GM23248 (cell line): ENCODE measurements at regions not wholly inside any gene's neighbourhood (a gene's known extent, or its start where the extent isn't known, plus 50 kb on each side); places are given as distances from the start of the nearest gene placed in this dataset.

Experiments
- DNase-seq: peaks from one replicate; pipeline ENCODE4 v3.0.0-alpha.2; 2015
- H2AFZ ChIP-seq: fragments of 200-600 bp; sonication (generic); 2 replicates; pipeline ENCODE4 v1.6.1; 2016; ENCODE audit warnings: antibody characterized with exemption
- H3F3A ChIP-seq: fragments of 200-600 bp; sonication (generic); 2 replicates; pipeline ENCODE4 v1.6.1; 2016; ENCODE audit warnings: mild to moderate bottlenecking, antibody characterized with exemption, mixed run types; ENCODE audit not compliant: insufficient read depth
- H3K27ac ChIP-seq: fragments of 200-600 bp; sonication (generic); 2 replicates; pipeline ENCODE4 v1.5.1; 2016; ENCODE audit warnings: mild to moderate bottlenecking
- H3K27me3 ChIP-seq: fragments of 200-600 bp; sonication (generic); replicated peaks from 2 replicates; pipeline ENCODE4 v1.6.1; 2016; ENCODE audit warnings: mild to moderate bottlenecking; ENCODE audit not compliant: insufficient read depth
- H3K36me3 ChIP-seq: fragments of 200-600 bp; sonication (generic); 2 replicates; pipeline ENCODE4 v1.6.1; 2016; ENCODE audit warnings: low read depth, mild to moderate bottlenecking
- H3K4me1 ChIP-seq: fragments of 200-600 bp; sonication (generic); 2 replicates; pipeline ENCODE4 v1.6.1; 2016; ENCODE audit warnings: mild to moderate bottlenecking; ENCODE audit not compliant: insufficient read depth
- H3K4me2 ChIP-seq: fragments of 200-600 bp; sonication (generic); one replicate; pipeline ENCODE4 v1.6.1; 2016; ENCODE audit warnings: mild to moderate bottlenecking; ENCODE audit not compliant: unreplicated experiment
- H3K4me3 ChIP-seq: fragments of 200-600 bp; sonication (generic); 2 replicates; pipeline ENCODE4 v1.5.1; 2016; ENCODE audit warnings: mild to moderate bottlenecking
- H3K79me2 ChIP-seq: fragments of 200-600 bp; sonication (generic); 2 replicates; pipeline ENCODE4 v1.6.1; 2016; ENCODE audit warnings: mild to moderate bottlenecking; ENCODE audit not compliant: insufficient read depth
- H3K9ac ChIP-seq: fragments of 200-600 bp; sonication (generic); 2 replicates; pipeline ENCODE4 v1.6.1; 2016; ENCODE audit warnings: mild to moderate bottlenecking
- H3K9me2 ChIP-seq: fragments of 200-600 bp; sonication (generic); 2 replicates; pipeline ENCODE4 v1.6.1; 2016; ENCODE audit warnings: mixed run types, mild to moderate bottlenecking, moderate library complexity; ENCODE audit not compliant: insufficient read depth
- H3K9me3 ChIP-seq: fragments of 200-600 bp; sonication (generic); one replicate; pipeline ENCODE4 v1.6.1; 2017; ENCODE audit warnings: low read depth
- H4K20me1 ChIP-seq: fragments of 200-600 bp; sonication (generic); 2 replicates; pipeline ENCODE4 v1.6.0; 2016; ENCODE audit not compliant: insufficient read depth
- EZH2 ChIP-seq: fragments of 200-600 bp; sonication (generic); IDR thresholded peaks from 2 replicates; pipeline ENCODE4 v1.6.1; 2018; ENCODE audit warnings: antibody characterized with exemption, mild to moderate bottlenecking; ENCODE audit not compliant: insufficient read depth, poor library complexity, severe bottlenecking
- EZH2phosphoT487 ChIP-seq: fragments of 200-600 bp; sonication (generic); IDR thresholded peaks from 2 replicates; pipeline ENCODE4 v1.6.1; 2018; ENCODE audit warnings: antibody characterized with exemption, moderate library complexity, mild to moderate bottlenecking, low read depth; ENCODE audit not compliant: insufficient read depth
- WGBS, 2 experiments: methylation state at CpG; one replicate each; pipeline ENCODE4 v1.1.6; 2015 to 2017; ENCODE audit warnings: low lambda C conversion rate in 2 of 2, low coverage in 1 of 2; ENCODE audit errors: missing lambda C conversion rate in 2 of 2; 5-methylcytosine and 5-hydroxymethylcytosine counted together
- in situ Hi-C: fragments of 300-500 bp; cut with MboI; formaldehyde crosslinking; loops from 2 replicates; pipeline ENCODE4 v1.15.0; 2020

GRCh38 chr4:74632634-74633033 lies 161.7 kb downstream of the BTC start:
- H3F3A ChIP-seq: peaks cover 18% of the 10 kb centered on the region; the same call in 1 of the 2 replicates
- no peaks in the 10 kb centered on the region for H4K20me1 ChIP-seq
- peak; percentile 85 for DNase-seq
- peaks cover 20% of the 10 kb centered on the region for H3K4me1 ChIP-seq
- H3K9me3 ChIP-seq: no peaks in the 10 kb centered on the region
- peaks cover 28% of the 10 kb centered on the region for H3K27me3 ChIP-seq
- TF ChIP-seq EZH2 (no peak), EZH2phosphoT487 (no peak)
- no peak overlapping the region for H2AFZ ChIP-seq
- in situ Hi-C loops: no loop called here
- H3K27ac ChIP-seq: no peak overlapping the region
- no peaks in the 10 kb centered on the region for H3K36me3 ChIP-seq
- H3K4me2 ChIP-seq: peak overlapping the region; percentile 58
- H3K9me2 ChIP-seq: no peaks in the 10 kb centered on the region
- no peak overlapping the region for H3K9ac ChIP-seq
- no peaks in the 10 kb centered on the region for H3K79me2 ChIP-seq
- 0% methylated on average over 3 of the region's 3 CpGs for WGBS, 2 experiments
- H3K4me3 ChIP-seq: no peak overlapping the region

GRCh38 chr4:74635074-74635473 lies 159.2 kb downstream of the BTC start:
- Histone ChIP-seq H3K4me3 (no peak overlapping the region), H3K79me2 (no peaks in the 10 kb centered on the region), H3K4me2 (no peak overlapping the region), H3K27me3 (peaks cover 20% of the 10 kb centered on the region), H3K27ac (no peak overlapping the region), H4K20me1 (no peaks in the 10 kb centered on the region), H3K4me1 (peaks cover 23% of the 10 kb centered on the region), H3K9ac (no peak overlapping the region), H3F3A (peaks cover 15% of the 10 kb centered on the region), H3K9me3 (no peaks in the 10 kb centered on the region), H3K9me2 (no peaks in the 10 kb centered on the region), H2AFZ (no peak overlapping the region), H3K36me3 (no peaks in the 10 kb centered on the region)
- no peak for TF ChIP-seq EZH2
- no peak for TF ChIP-seq EZH2phosphoT487
- DNase-seq: no peak
- in situ Hi-C loops: no loop called here
- 72 to 80% methylated on average over 2 of the region's 2 CpGs for WGBS, 2 experiments

- Histone ChIP-seq H3K36me3 (no peaks in the 10 kb centered on the region), H3K27ac (no peak overlapping the region), H3K79me2 (no peaks in the 10 kb centered on the region), H3K9me3 (no peaks in the 10 kb centered on the region), H3K27me3 (peaks cover 16% of the 10 kb centered on the region), H3F3A (peaks cover 20% of the 10 kb centered on the region), H3K9ac (no peak overlapping the region), H4K20me1 (no peaks in the 10 kb centered on the region), H2AFZ (no peak overlapping the region), H3K4me1 (peaks cover 28% of the 10 kb centered on the region), H3K9me2 (no peaks in the 10 kb centered on the region), H3K4me3 (no peak overlapping the region), H3K4me2 (no peak overlapping the region)
- DNase-seq: no peak
- in situ Hi-C loops: no loop called here
- TF ChIP-seq EZH2phosphoT487 (no peak), EZH2 (no peak)
- 76 to 85% methylated on average over 2 of the region's 2 CpGs for WGBS, 2 experiments
Observed at GRCh38 chr4:74635490-74636123, 158.7 kb downstream of the BTC start.

- no peak overlapping the region for H3K9ac ChIP-seq
- 67 to 89% methylated on average over 1 of the region's 1 CpG for WGBS, 2 experiments
- H3K4me1 ChIP-seq: peaks cover 13% of the 10 kb centered on the region
- H2AFZ ChIP-seq: no peak overlapping the region
- no peak for DNase-seq
- in situ Hi-C loops: no loop called here
- peaks cover 18% of the 10 kb centered on the region for H3F3A ChIP-seq
- H4K20me1 ChIP-seq: no peaks in the 10 kb centered on the region
- no peak for TF ChIP-seq EZH2phosphoT487
- TF ChIP-seq EZH2: no peak
- H3K36me3 ChIP-seq: no peaks in the 10 kb centered on the region
- H3K27ac ChIP-seq: no peak overlapping the region
- H3K9me2 ChIP-seq: no peaks in the 10 kb centered on the region
- H3K27me3 ChIP-seq: peaks cover 12% of the 10 kb centered on the region
- H3K9me3 ChIP-seq: no peaks in the 10 kb centered on the region
- no peaks in the 10 kb centered on the region for H3K79me2 ChIP-seq
- H3K4me2 ChIP-seq: no peak overlapping the region
- no peak overlapping the region for H3K4me3 ChIP-seq
Observed at GRCh38 chr4:74638001-74638400, 156.3 kb downstream of the BTC start.
